Fibroblast of skin of back (primary cell): ENCODE measurements at regions not wholly inside any gene's neighbourhood (a gene's known extent, or its start where the extent isn't known, plus 50 kb on each side); places are given as distances from the start of the nearest gene placed in this dataset.

ENCODE experiments used
- DNase-seq: peaks from one replicate; pipeline ENCODE4 v3.0.0-alpha.2; 2013

GRCh38 chr6:88232753-88233152, 66.6 kb upstream of the CNR1 start:
- DNase-seq, result no peak

GRCh38 chr6:88223298-88223697, 57.2 kb upstream of the CNR1 start:
- no peak for DNase-seq

- DNase-seq, result peak; percentile 18
Measured at GRCh38 chr6:88220493-88220892, 54.3 kb upstream of the CNR1 start.

GRCh38 chr6:88216182-88216581, 50.0 kb upstream of the CNR1 start:
- no peak for DNase-seq
